ENCODE measurements at regions not wholly inside any gene's neighbourhood (a gene's known extent, or its start where the extent isn't known, plus 50 kb on each side); places are given as distances from the start of the nearest gene placed in this dataset.

- intact Hi-C loops (cut with DNase I): no loop called here
- 92% methylated on average over 4 of the region's 4 CpGs for WGBS
- no peaks in the 10 kb centered on the region for H3K4me1 ChIP-seq (replicated peaks)
- H3K4me3 ChIP-seq: no peak overlapping the region
- no peaks in the 10 kb centered on the region for H3K36me3 ChIP-seq
- H3K27ac ChIP-seq: no peak overlapping the region
- TF ChIP-seq POLR2AphosphoS5 (IDR thresholded peaks at IDR 0.05) (no peak), CTCF (IDR thresholded peaks at IDR 0.05) (no peak), POLR2A (IDR thresholded peaks at IDR 0.05) (no peak)
- no peaks in the 10 kb centered on the region for H3K27me3 ChIP-seq (replicated peaks; ENCODE audit: insufficient read depth)
- H3K9me3 ChIP-seq: no peaks in the 10 kb centered on the region
- no peak for DNase-seq (ENCODE audit: low spot score)
Observed at GRCh38 chr2:138157372-138157771, 193.1 kb downstream of the HNMT start.

- Histone ChIP-seq H3K4me1 (replicated peaks) (no peaks in the 10 kb centered on the region), H3K36me3 (no peaks in the 10 kb centered on the region), H3K27ac (no peak overlapping the region), H3K27me3 (replicated peaks; ENCODE audit: insufficient read depth) (no peaks in the 10 kb centered on the region), H3K9me3 (no peaks in the 10 kb centered on the region), H3K4me3 (no peak overlapping the region)
- intact Hi-C loops (cut with DNase I): no loop called here
- TF ChIP-seq POLR2AphosphoS5 (IDR thresholded peaks at IDR 0.05) (no peak), POLR2A (IDR thresholded peaks at IDR 0.05) (no peak)
- DNase-seq (ENCODE audit: low spot score): no peak
- WGBS: 78% methylated on average over 5 of the region's 5 CpGs
Observed at GRCh38 chr2:138170485-138170884, 206.2 kb downstream of the HNMT start.

- TF ChIP-seq POLR2AphosphoS5 (IDR thresholded peaks at IDR 0.05) (no peak), CTCF (IDR thresholded peaks at IDR 0.05) (no peak), POLR2A (IDR thresholded peaks at IDR 0.05) (no peak)
- H3K4me1 ChIP-seq (replicated peaks): no peaks in the 10 kb centered on the region
- no peak overlapping the region for H3K4me3 ChIP-seq
- no peaks in the 10 kb centered on the region for H3K27me3 ChIP-seq (replicated peaks; ENCODE audit: insufficient read depth)
- no peaks in the 10 kb centered on the region for H3K9me3 ChIP-seq
- no peak overlapping the region for H3K27ac ChIP-seq
- intact Hi-C loops (cut with DNase I): no loop called here
- WGBS: 64% methylated on average over 3 of the region's 3 CpGs
- H3K36me3 ChIP-seq: no peaks in the 10 kb centered on the region
- no peak for DNase-seq (ENCODE audit: low spot score)
Observed at GRCh38 chr2:138171244-138171643, 207.0 kb downstream of the HNMT start.

GRCh38 chr2:138175066-138175465 is 210.8 kb downstream of the HNMT start:
- Histone ChIP-seq H3K4me3 (no peak overlapping the region), H3K27me3 (replicated peaks; ENCODE audit: insufficient read depth) (no peaks in the 10 kb centered on the region), H3K36me3 (no peaks in the 10 kb centered on the region), H3K27ac (no peak overlapping the region), H3K9me3 (no peaks in the 10 kb centered on the region), H3K4me1 (replicated peaks) (no peaks in the 10 kb centered on the region)
- TF ChIP-seq CTCF (IDR thresholded peaks at IDR 0.05) (no peak), POLR2AphosphoS5 (IDR thresholded peaks at IDR 0.05) (no peak), POLR2A (IDR thresholded peaks at IDR 0.05) (no peak)
- 98% methylated on average over 2 of the region's 2 CpGs for WGBS
- no peak for DNase-seq (ENCODE audit: low spot score)
- intact Hi-C loops (cut with DNase I): no loop called here

GRCh38 chr2:138176862-138177439 is 212.7 kb downstream of the HNMT start:
- Histone ChIP-seq H3K4me3 (no peak overlapping the region), H3K27ac (no peak overlapping the region), H3K4me1 (replicated peaks) (no peaks in the 10 kb centered on the region), H3K36me3 (no peaks in the 10 kb centered on the region), H3K27me3 (replicated peaks; ENCODE audit: insufficient read depth) (no peaks in the 10 kb centered on the region), H3K9me3 (no peaks in the 10 kb centered on the region)
- TF ChIP-seq CTCF (IDR thresholded peaks at IDR 0.05) (no peak), POLR2AphosphoS5 (IDR thresholded peaks at IDR 0.05) (no peak), POLR2A (IDR thresholded peaks at IDR 0.05) (no peak)
- no peak for DNase-seq (ENCODE audit: low spot score)
- 69% methylated on average over 5 of the region's 5 CpGs for WGBS
- intact Hi-C loops (cut with DNase I): no loop called here
